K562 (cell line): ENCODE measurements at regions not wholly inside any gene's neighbourhood (a gene's known extent, or its start where the extent isn't known, plus 50 kb on each side); places are given as distances from the start of the nearest gene placed in this dataset.
A peak's percentile ranks its signal among the peaks of the same experiment; 100 is the strongest.

Experiments
- ATAC-seq: fragments of 200-7000 bp; cut with Tn5 transposase; 3 replicates; pipeline ENCODE4 v1.9.1; 2020; ENCODE audit warnings: moderate library complexity
- BruUV-seq: library from RNA; stranded (reverse); fragments of 400-500 nt; replicated peaks from 2 replicates; lab custom pipeline; 2021; lab: Mats Ljungman, UMichigan
- CTCF ChIA-PET: fragments of 300-600 bp; formaldehyde crosslinking; extraction: SDS; loops from one replicate; lab custom pipeline; 2021; ENCODE audit warnings: low intra/inter-chr PET ratio; lab: Yijun Ruan, JAX
- POLR2A ChIA-PET: fragments of 300-600, 350-650 bp; sonication (Branson Sonifier 250); formaldehyde crosslinking; extraction: SDS; loops from one replicate; lab custom pipeline; 2021; ENCODE audit warnings: antibody characterized with exemption, inconsistent platforms; lab: Yijun Ruan, JAX
- DNase-seq, 4 experiments: peaks; one replicate each; pipeline versions ENCODE4 v3.0.0 to v3.0.0-alpha.2; 2011 to 2018; ENCODE audit warnings: low spot score in 3 of 4, mixed read lengths in 3 of 4; ENCODE audit errors: extremely low read depth in 1 of 4
- FAIRE-seq: peaks from 2 replicates; lab custom pipeline; 2011; peaks lifted over from hg19 to GRCh38; lab: Jason Lieb, UNC
- H2AFZ ChIP-seq: 2 replicates; pipeline ENCODE4 v1.6.0; 2011; ENCODE audit warnings: low read depth, low read length, control low read depth, inconsistent platforms
- H3K27ac ChIP-seq: fragments of 200-600 bp; 3 replicates; pipeline ENCODE4 v1.8.0; 2011; ENCODE audit warnings: low read depth, mild to moderate bottlenecking, control low read depth, inconsistent platforms, low read length, moderate library complexity, mixed read lengths; ENCODE audit errors: extremely low read depth
- H3K27me3 ChIP-seq, 2 experiments: fragments of 300-600 bp in 1 of 2; 2 replicates in 1 of 2; 3 replicates in 1 of 2; pipeline versions ENCODE4 v1.6.0 to v1.8.0; 2011; ENCODE audit warnings: inconsistent platforms in 2 of 2, low read length in 2 of 2, mild to moderate bottlenecking in 1 of 2, mixed read lengths in 1 of 2, moderate library complexity in 1 of 2; ENCODE audit not compliant: control insufficient read depth in 2 of 2, insufficient read depth in 2 of 2
- H3K36me3 ChIP-seq: fragments of 300-600 bp; 3 replicates; pipeline ENCODE4 v1.8.0; 2011; ENCODE audit warnings: mild to moderate bottlenecking, low read length, inconsistent platforms; ENCODE audit not compliant: control insufficient read depth, insufficient read depth
- H3K4me1 ChIP-seq, 2 experiments: fragments of 200-600 bp in 1 of 2; replicated peaks in 1 of 2; 2 replicates in 1 of 2; 3 replicates in 1 of 2; pipeline versions ENCODE4 v1.5.1 to v1.8.0; 2011; ENCODE audit warnings: inconsistent platforms in 2 of 2, low read length in 2 of 2, mild to moderate bottlenecking in 1 of 2, mixed read lengths in 1 of 2, moderate library complexity in 1 of 2; ENCODE audit not compliant: control insufficient read depth in 2 of 2, insufficient read depth in 2 of 2
- H3K4me2 ChIP-seq: 2 replicates; pipeline ENCODE4 v1.6.1; 2011; ENCODE audit warnings: low read length, control low read depth, inconsistent platforms, mixed read lengths; ENCODE audit not compliant: insufficient read depth
- H3K4me3 ChIP-seq: fragments of 200-600 bp; sonication (generic), shearing (Covaris generic); 2 replicates; pipeline ENCODE4 v1.5.1; 2016; ENCODE audit warnings: control low read depth, inconsistent platforms
- H3K79me2 ChIP-seq: fragments of 200-600 bp; 3 replicates; pipeline ENCODE4 v1.8.0; 2011; ENCODE audit warnings: low read length, inconsistent platforms; ENCODE audit not compliant: control insufficient read depth, insufficient read depth
- H3K9ac ChIP-seq, 2 experiments: 2 replicates each; pipeline versions ENCODE4 v1.6.0 to v1.6.1; 2011; ENCODE audit warnings: low read depth in 2 of 2, low read length in 2 of 2, control low read depth in 1 of 2, inconsistent platforms in 1 of 2, mild to moderate bottlenecking in 1 of 2, mixed read lengths in 1 of 2; ENCODE audit not compliant: insufficient read depth in 1 of 2
- H3K9me1 ChIP-seq: one replicate; pipeline ENCODE4 v1.6.0; 2011; ENCODE audit warnings: inconsistent platforms, mild to moderate bottlenecking, low read length, moderate library complexity; ENCODE audit not compliant: control insufficient read depth, insufficient read depth
- H3K9me3 ChIP-seq: replicated peaks from 2 replicates; pipeline ENCODE4 v1.5.1; 2011; ENCODE audit warnings: low read depth, low read length, inconsistent platforms; ENCODE audit not compliant: control insufficient read depth, insufficient read depth
- H4K20me1 ChIP-seq: replicated peaks from 2 replicates; pipeline ENCODE4 v1.6.1; 2011; ENCODE audit warnings: low read length, inconsistent platforms, mixed read lengths; ENCODE audit not compliant: control insufficient read depth, insufficient read depth
- CTCFL ChIP-seq: IDR thresholded peaks from 2 replicates; pipeline ENCODE4 v1.6.1; 2011; ENCODE audit warnings: borderline replicate concordance, low read depth, mild to moderate bottlenecking, moderate library complexity, low read length; ENCODE audit not compliant: insufficient read depth, poor library complexity, severe bottlenecking
- GABPA ChIP-seq: fragments of 200-800 bp; sonication (Bioruptor generic); conservative IDR thresholded peaks from 2 replicates; pipeline ENCODE4 v1.6.1; 2016; ENCODE audit warnings: low read depth, missing genetic modification characterization, missing compliant biosample characterization
- HMG20B ChIP-seq: fragments of 250-450 bp; sonication (Bioruptor Pico); IDR thresholded peaks from 2 replicates; pipeline ENCODE4 v1.5.0; 2021; ENCODE audit warnings: mild to moderate bottlenecking
- IRF2 ChIP-seq: sonication (generic); formaldehyde crosslinking; IDR thresholded peaks from 2 replicates; pipeline ENCODE4 v1.8.1; 2022; ENCODE audit warnings: mild to moderate bottlenecking, missing genetic modification reagents
- MCM3 ChIP-seq: fragments of 450-650 bp; IDR thresholded peaks from 2 replicates; pipeline ENCODE4 v1.6.1; 2016
- PURB ChIP-seq: sonication (generic); formaldehyde crosslinking; IDR thresholded peaks from 2 replicates; pipeline ENCODE4 v1.9.0; 2021; ENCODE audit warnings: low read depth, mild to moderate bottlenecking, missing genetic modification reagents
- RFX1 ChIP-seq: fragments of 450-650 bp; IDR thresholded peaks from 2 replicates; pipeline ENCODE4 v1.6.1; 2016; ENCODE audit warnings: mild to moderate bottlenecking, moderate library complexity
- SIN3A ChIP-seq, 2 experiments: fragments of 150-350 bp in 1 of 2; IDR thresholded peaks; 2 replicates each; pipeline ENCODE4 v1.6.1; 2011 to 2016; ENCODE audit warnings: borderline replicate concordance in 2 of 2, low read depth in 2 of 2, low read length in 2 of 2, mild to moderate bottlenecking in 2 of 2, moderate library complexity in 2 of 2; ENCODE audit not compliant: control insufficient read depth in 1 of 2
- ZNF184 ChIP-seq: sonication (generic); formaldehyde crosslinking; IDR thresholded peaks from 2 replicates; pipeline ENCODE4 v1.5.0; 2020; ENCODE audit warnings: missing genetic modification reagents
- ZNF274 ChIP-seq: IDR thresholded peaks from 2 replicates; pipeline ENCODE4 v1.6.1; 2011; ENCODE audit warnings: low read depth, mild to moderate bottlenecking, low read length, moderate library complexity, borderline replicate concordance
- ZNF311 ChIP-seq: fragments of 250-450 bp; sonication (Bioruptor Pico); IDR thresholded peaks from 2 replicates; pipeline ENCODE4 v1.4.0; 2020; ENCODE audit warnings: mild to moderate bottlenecking, moderate library complexity
- WGBS: fragments of 100-300 bp; shearing (Covaris generic); methylation state at CpG from one replicate; pipeline ENCODE4 v1.1.6; 2016; ENCODE audit warnings: low coverage, mixed read lengths; ENCODE audit not compliant: insufficient coverage; ENCODE audit errors: missing lambda C conversion rate; 5-methylcytosine and 5-hydroxymethylcytosine counted together
- in situ Hi-C: fragments of 300-500 bp; cut with MboI; formaldehyde crosslinking; loops from 4 replicates; pipeline ENCODE4 v1.15.0; 2018; ENCODE audit warnings: inconsistent platforms, mixed read lengths
- intact Hi-C: fragments of 100-400 bp; cut with micrococcal nuclease; formaldehyde crosslinking; loops from 2 replicates; pipeline ENCODE4 v1.14.2; 2022
- TF ChIP-seq, protein P1 (sequence below): fragments of 250-450 bp; sonication (Bioruptor Pico); IDR thresholded peaks from 2 replicates; pipeline ENCODE4 v1.4.0; 2020

DNA sequence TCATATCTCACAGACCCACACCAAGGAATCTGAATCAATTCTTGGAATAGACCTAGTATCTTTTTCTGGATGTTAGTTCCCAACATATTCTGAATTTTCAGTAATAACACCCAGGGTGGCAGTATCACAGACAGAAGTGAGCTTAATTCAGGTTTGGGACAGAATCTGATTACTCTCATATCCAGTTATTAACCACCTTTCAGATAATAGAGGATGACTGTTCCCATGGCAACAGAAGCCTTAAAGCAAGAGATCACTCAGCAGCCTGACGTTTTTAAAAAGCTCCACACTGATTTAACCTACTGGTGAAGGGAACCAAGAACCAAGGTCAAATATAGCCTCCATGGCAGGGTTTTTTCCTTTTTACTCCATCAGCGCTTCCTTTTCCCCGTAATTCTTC, 68.4 kb downstream of the ACTBL2 start:
- in situ Hi-C loops, result no loop called here
- ATAC-seq, result no peak
- POLR2A ChIA-PET, result no interaction called here
- CTCF ChIA-PET, result no interaction called here
- H3K27me3 ChIP-seq, result peaks cover 0 to 4% of the 10 kb centered on the region in 2 experiments; a peak in 1 of 5 replicates
- no peak overlapping the region for H3K4me2 ChIP-seq
- no peaks in the 10 kb centered on the region for H3K36me3 ChIP-seq
- no peaks in the 10 kb centered on the region for H3K79me2 ChIP-seq
- no peak overlapping the region for H3K4me3 ChIP-seq
- peak; percentile 69 for TF ChIP-seq RFX1
- TF ChIP-seq IRF2 (CRISPR knock-in tag), result no peak
- FAIRE-seq, result no peak
- 0% methylated on average over 3 of the region's 3 CpGs for WGBS
- H3K27ac ChIP-seq, result no peak overlapping the region
- no peaks in the 10 kb centered on the region for H3K9me1 ChIP-seq
- H3K9me3 ChIP-seq, result no peaks in the 10 kb centered on the region
- no peaks in the 10 kb centered on the region for H3K4me1 ChIP-seq
- H4K20me1 ChIP-seq, result no peaks in the 10 kb centered on the region
- no TSS peak for BruUV-seq
- intact Hi-C loops, result no loop called here
- no peak overlapping the region for H3K9ac ChIP-seq
- DNase-seq, result no peak
- no peak overlapping the region for H2AFZ ChIP-seq

GRCh38 chr5:57413145-57413544, 69.5 kb downstream of the ACTBL2 start:
- WGBS, result 0% methylated on average over 1 of the region's 1 CpG
- Histone ChIP-seq H3K9ac (no peak overlapping the region), H4K20me1 (no peaks in the 10 kb centered on the region), H2AFZ (no peak overlapping the region), H3K27me3 (peaks cover 0 to 4% of the 10 kb centered on the region in 2 experiments; a peak in 1 of 5 replicates), H3K9me3 (no peaks in the 10 kb centered on the region), H3K4me1 (no peaks in the 10 kb centered on the region), H3K27ac (no peak overlapping the region), H3K79me2 (no peaks in the 10 kb centered on the region), H3K4me2 (no peak overlapping the region), H3K9me1 (no peaks in the 10 kb centered on the region), H3K4me3 (no peak overlapping the region), H3K36me3 (no peaks in the 10 kb centered on the region)
- ChIA-PET POLR2A (no interaction called here), CTCF (interaction anchor here (0.5 kb wide), 1 partner anchor 109 kb away, joined by 4 read pairs; no protein-coding TSS in a partner anchor)
- TF ChIP-seq SIN3A (IDR thresholded peaks at IDR 0.05; ENCODE audit: borderline replicate concordance in 2 of 2, control insufficient read depth in 1 of 2, low read depth in 2 of 2, low read length in 2 of 2), result no peak
- no peak for TF ChIP-seq ZNF184 (CRISPR knock-in tag)
- no peak for TF ChIP-seq PURB (CRISPR knock-in tag)
- no peak for TF ChIP-seq MCM3
- no peak for TF ChIP-seq CTCFL
- TF ChIP-seq, protein P1, sequence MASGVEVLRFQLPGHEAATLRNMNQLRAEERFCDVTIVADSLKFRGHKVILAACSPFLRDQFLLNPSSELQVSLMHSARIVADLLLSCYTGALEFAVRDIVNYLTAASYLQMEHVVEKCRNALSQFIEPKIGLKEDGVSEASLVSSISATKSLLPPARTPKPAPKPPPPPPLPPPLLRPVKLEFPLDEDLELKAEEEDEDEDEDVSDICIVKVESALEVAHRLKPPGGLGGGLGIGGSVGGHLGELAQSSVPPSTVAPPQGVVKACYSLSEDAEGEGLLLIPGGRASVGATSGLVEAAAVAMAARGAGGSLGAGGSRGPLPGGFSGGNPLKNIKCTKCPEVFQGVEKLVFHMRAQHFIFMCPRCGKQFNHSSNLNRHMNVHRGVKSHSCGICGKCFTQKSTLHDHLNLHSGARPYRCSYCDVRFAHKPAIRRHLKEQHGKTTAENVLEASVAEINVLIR (CRISPR knock-in tag), result no peak
- no peak for TF ChIP-seq GABPA (tag)
- TF ChIP-seq ZNF274, result no peak
- no peak for TF ChIP-seq HMG20B (CRISPR knock-in tag)
- no peak for TF ChIP-seq ZNF311 (CRISPR knock-in tag)
- no TSS peak for BruUV-seq
- ATAC-seq (no peak), DNase-seq (no peak), FAIRE-seq (no peak)
- in situ Hi-C loops (no loop called here), intact Hi-C loops (no loop called here)
